PC-3 (cell line): ENCODE measurements at regions not wholly inside any gene's neighbourhood (a gene's known extent, or its start where the extent isn't known, plus 50 kb on each side); places are given as distances from the start of the nearest gene placed in this dataset.

Experiments used
- ATAC-seq: fragments of 200-7000 bp; cut with Tn5 transposase; 2 replicates; pipeline ENCODE4 v1.9.1; 2020; ENCODE audit warnings: mild to moderate bottlenecking, moderate library complexity
- BruUV-seq: library from RNA; stranded (reverse); fragments of 400-500 nt; replicated peaks from 2 replicates; lab custom pipeline; 2021; lab: Mats Ljungman, UMichigan
- CTCF ChIA-PET: fragments of 300-600 bp; sonication (Branson Sonifier 250); formaldehyde crosslinking; loops from one replicate; lab custom pipeline; 2022; ENCODE audit warnings: antibody characterized with exemption; lab: Charles Lee
- POLR2A ChIA-PET: fragments of 300-600 bp; sonication (Branson Sonifier 250); formaldehyde crosslinking; loops from one replicate; lab custom pipeline; 2022; ENCODE audit warnings: antibody characterized with exemption; ENCODE audit not compliant: unreplicated experiment; lab: Charles Lee
- DNase-seq: peaks from one replicate; pipeline ENCODE4 v3.0.0-alpha.2; 2015
- H2AFZ ChIP-seq: fragments of 300-600 bp; sonication (generic); 2 replicates; pipeline ENCODE4 v1.6.0; 2016; ENCODE audit warnings: antibody characterized with exemption, low read length
- H3F3A ChIP-seq: fragments of 300-600 bp; sonication (generic); one replicate; pipeline ENCODE4 v1.6.0; 2017; ENCODE audit warnings: antibody characterized with exemption, low read length, control low read depth, mild to moderate bottlenecking; ENCODE audit not compliant: unreplicated experiment
- H3K27ac ChIP-seq: fragments of 300-600 bp; sonication (generic); 2 replicates; pipeline ENCODE4 v1.5.1; 2016; ENCODE audit warnings: mild to moderate bottlenecking, low read length
- H3K27me3 ChIP-seq: fragments of 300-600 bp; sonication (generic); 2 replicates; pipeline ENCODE4 v1.6.1; 2016; ENCODE audit warnings: low read length, mixed read lengths
- H3K36me3 ChIP-seq: fragments of 300-600 bp; sonication (generic); 2 replicates; pipeline ENCODE4 v1.6.1; 2016; ENCODE audit warnings: low read depth, mixed run types, low read length, mixed read lengths
- H3K4me1 ChIP-seq: fragments of 300-600 bp; sonication (generic); 2 replicates; pipeline ENCODE4 v1.5.1; 2016; ENCODE audit warnings: low read length; ENCODE audit not compliant: insufficient read depth
- H3K4me2 ChIP-seq: fragments of 300-600 bp; sonication (generic); 2 replicates; pipeline ENCODE4 v1.6.0; 2016; ENCODE audit warnings: low read length
- H3K4me3 ChIP-seq: fragments of 300-600 bp; sonication (generic); 2 replicates; pipeline ENCODE4 v1.5.1; 2016; ENCODE audit warnings: mild to moderate bottlenecking, low read length, mixed read lengths
- H3K79me2 ChIP-seq: fragments of 300-600 bp; sonication (generic); 2 replicates; pipeline ENCODE4 v1.6.1; 2017; ENCODE audit warnings: low read length, mixed read lengths
- H3K9ac ChIP-seq: fragments of 300-600 bp; sonication (generic); 2 replicates; pipeline ENCODE4 v1.6.0; 2016; ENCODE audit warnings: mild to moderate bottlenecking, low read length
- H3K9me2 ChIP-seq: fragments of 300-600 bp; sonication (generic); replicated peaks from 2 replicates; pipeline ENCODE4 v1.6.1; 2016; ENCODE audit warnings: mixed run types, low read length, mixed read lengths
- H3K9me3 ChIP-seq: fragments of 300-600 bp; sonication (generic); 2 replicates; pipeline ENCODE4 v1.6.1; 2016; ENCODE audit warnings: low read length, mixed read lengths
- H4K20me1 ChIP-seq: fragments of 300-600 bp; sonication (generic); 2 replicates; pipeline ENCODE4 v1.6.1; 2016; ENCODE audit warnings: low read length, mixed read lengths
- EZH2 ChIP-seq: fragments of 300-600 bp; sonication (generic); IDR thresholded peaks from one replicate; pipeline ENCODE4 v1.6.1; 2017; ENCODE audit warnings: antibody characterized with exemption, mild to moderate bottlenecking, low read length; ENCODE audit not compliant: unreplicated experiment
- EZH2phosphoT487 ChIP-seq: fragments of 300-600 bp; sonication (generic); IDR thresholded peaks from 2 replicates; pipeline ENCODE4 v1.6.1; 2018; ENCODE audit warnings: mild to moderate bottlenecking, antibody characterized with exemption, low read length, borderline replicate concordance
- intact Hi-C: fragments of 100-400 bp; cut with micrococcal nuclease; formaldehyde crosslinking; loops from 2 replicates; pipeline ENCODE4 v1.9.0; 2023
- TF ChIP-seq, protein P1 (sequence below): fragments of 300-600 bp; sonication (generic); conservative IDR thresholded peaks from 2 replicates; pipeline ENCODE4 v1.5.1; 2017; ENCODE audit warnings: antibody characterized with exemption, low read depth, mild to moderate bottlenecking, low read length

- Histone ChIP-seq H2AFZ (no peak overlapping the region), H3K4me1 (no peaks in the 10 kb centered on the region), H3K9me3 (no peaks in the 10 kb centered on the region), H3F3A (no peaks in the 10 kb centered on the region), H3K27ac (no peak overlapping the region), H3K9ac (no peak overlapping the region), H3K36me3 (no peaks in the 10 kb centered on the region), H3K4me2 (no peak overlapping the region), H3K4me3 (no peak overlapping the region), H3K9me2 (no peaks in the 10 kb centered on the region), H4K20me1 (no peaks in the 10 kb centered on the region), H3K79me2 (no peaks in the 10 kb centered on the region), H3K27me3 (peaks cover 24% of the 10 kb centered on the region)
- no peak for ATAC-seq
- TF ChIP-seq, protein P1, sequence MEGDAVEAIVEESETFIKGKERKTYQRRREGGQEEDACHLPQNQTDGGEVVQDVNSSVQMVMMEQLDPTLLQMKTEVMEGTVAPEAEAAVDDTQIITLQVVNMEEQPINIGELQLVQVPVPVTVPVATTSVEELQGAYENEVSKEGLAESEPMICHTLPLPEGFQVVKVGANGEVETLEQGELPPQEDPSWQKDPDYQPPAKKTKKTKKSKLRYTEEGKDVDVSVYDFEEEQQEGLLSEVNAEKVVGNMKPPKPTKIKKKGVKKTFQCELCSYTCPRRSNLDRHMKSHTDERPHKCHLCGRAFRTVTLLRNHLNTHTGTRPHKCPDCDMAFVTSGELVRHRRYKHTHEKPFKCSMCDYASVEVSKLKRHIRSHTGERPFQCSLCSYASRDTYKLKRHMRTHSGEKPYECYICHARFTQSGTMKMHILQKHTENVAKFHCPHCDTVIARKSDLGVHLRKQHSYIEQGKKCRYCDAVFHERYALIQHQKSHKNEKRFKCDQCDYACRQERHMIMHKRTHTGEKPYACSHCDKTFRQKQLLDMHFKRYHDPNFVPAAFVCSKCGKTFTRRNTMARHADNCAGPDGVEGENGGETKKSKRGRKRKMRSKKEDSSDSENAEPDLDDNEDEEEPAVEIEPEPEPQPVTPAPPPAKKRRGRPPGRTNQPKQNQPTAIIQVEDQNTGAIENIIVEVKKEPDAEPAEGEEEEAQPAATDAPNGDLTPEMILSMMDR: no peak
- TF ChIP-seq EZH2 (no peak), EZH2phosphoT487 (no peak)
- ChIA-PET POLR2A (no interaction called here), CTCF (no interaction called here)
- no peak for DNase-seq
- no TSS peak for BruUV-seq
- intact Hi-C loops: no loop called here
Observed at GRCh38 chr4:89570931-89571330, 263.3 kb upstream of the GPRIN3 start.

DNA sequence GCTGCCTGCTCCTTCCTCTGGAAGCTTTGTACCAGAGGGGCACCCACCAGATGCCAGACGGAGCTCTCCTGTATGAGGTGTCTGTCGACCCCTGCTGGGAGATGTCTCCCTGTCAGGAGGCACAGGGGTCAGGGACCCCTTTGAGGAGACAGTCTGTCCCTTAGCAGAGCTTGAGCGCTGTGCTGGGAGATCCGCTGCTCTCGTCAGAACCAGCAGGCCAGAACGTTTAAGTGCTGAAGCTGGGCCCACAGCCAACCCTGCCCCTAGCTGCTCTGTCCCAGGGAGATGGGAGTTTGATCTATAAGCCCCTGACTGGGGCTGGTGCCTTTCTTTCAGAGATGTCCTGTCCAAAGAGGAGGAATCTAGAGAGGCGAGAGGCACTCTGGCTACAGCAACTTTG, 260.3 kb upstream of the GPRIN3 start:
- ChIA-PET CTCF (no interaction called here), POLR2A (no interaction called here)
- TF ChIP-seq, protein P1: no peak
- TF ChIP-seq EZH2 (no peak), EZH2phosphoT487 (no peak)
- BruUV-seq: no TSS peak
- H3K4me2 ChIP-seq: no peak overlapping the region
- H4K20me1 ChIP-seq: no peaks in the 10 kb centered on the region
- no peaks in the 10 kb centered on the region for H3K9me3 ChIP-seq
- H2AFZ ChIP-seq: no peak overlapping the region
- ATAC-seq: no peak
- intact Hi-C loops: no loop called here
- H3K27ac ChIP-seq: no peak overlapping the region
- H3K4me1 ChIP-seq: no peaks in the 10 kb centered on the region
- no peaks in the 10 kb centered on the region for H3K9me2 ChIP-seq
- peaks cover 24% of the 10 kb centered on the region for H3K27me3 ChIP-seq
- H3K79me2 ChIP-seq: no peaks in the 10 kb centered on the region
- DNase-seq: no peak
- H3F3A ChIP-seq: no peaks in the 10 kb centered on the region
- H3K36me3 ChIP-seq: no peaks in the 10 kb centered on the region
- no peak overlapping the region for H3K4me3 ChIP-seq
- no peak overlapping the region for H3K9ac ChIP-seq

DNA sequence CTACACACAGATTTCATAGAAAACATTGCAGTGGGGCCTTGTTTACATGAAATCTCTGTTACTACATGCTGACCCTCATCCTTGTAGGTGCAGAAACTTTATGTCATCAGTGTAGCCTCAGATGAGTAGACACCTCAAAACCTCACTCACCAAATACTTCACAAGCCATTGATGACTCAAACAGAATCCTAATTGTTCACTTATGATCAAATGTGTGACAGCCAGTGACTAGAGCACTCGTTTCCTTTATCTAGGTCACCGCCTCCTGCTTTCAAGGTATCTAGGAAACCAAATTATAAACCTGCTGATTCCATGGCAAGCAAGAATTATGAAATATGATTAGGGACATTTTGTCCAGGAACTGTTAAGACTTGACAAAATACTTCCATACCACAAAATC, 255.8 kb upstream of the GPRIN3 start:
- Histone ChIP-seq H3K9ac (no peak overlapping the region), H4K20me1 (no peaks in the 10 kb centered on the region), H3K79me2 (no peaks in the 10 kb centered on the region), H3K4me1 (no peaks in the 10 kb centered on the region), H3F3A (no peaks in the 10 kb centered on the region), H3K4me2 (no peak overlapping the region), H3K9me3 (no peaks in the 10 kb centered on the region), H3K27ac (no peak overlapping the region), H3K36me3 (no peaks in the 10 kb centered on the region), H3K27me3 (no peaks in the 10 kb centered on the region; the same call in 1 of the 2 replicates), H2AFZ (no peak overlapping the region), H3K4me3 (no peak overlapping the region), H3K9me2 (no peaks in the 10 kb centered on the region)
- TF ChIP-seq EZH2 (no peak), EZH2phosphoT487 (no peak)
- TF ChIP-seq, protein P1: no peak
- BruUV-seq: no TSS peak
- ChIA-PET CTCF (no interaction called here), POLR2A (no interaction called here)
- DNase-seq (no peak), ATAC-seq (no peak)
- intact Hi-C loops: no loop called here
